ENCODE measurements at regions not wholly inside any gene's neighbourhood (a gene's known extent, or its start where the extent isn't known, plus 50 kb on each side); places are given as distances from the start of the nearest gene placed in this dataset.
"Not testable (repeated sequence)": the region's sequence is repeated elsewhere in the genome, so short reads cannot be mapped to it uniquely, and the experiment has no call there.

DNA sequence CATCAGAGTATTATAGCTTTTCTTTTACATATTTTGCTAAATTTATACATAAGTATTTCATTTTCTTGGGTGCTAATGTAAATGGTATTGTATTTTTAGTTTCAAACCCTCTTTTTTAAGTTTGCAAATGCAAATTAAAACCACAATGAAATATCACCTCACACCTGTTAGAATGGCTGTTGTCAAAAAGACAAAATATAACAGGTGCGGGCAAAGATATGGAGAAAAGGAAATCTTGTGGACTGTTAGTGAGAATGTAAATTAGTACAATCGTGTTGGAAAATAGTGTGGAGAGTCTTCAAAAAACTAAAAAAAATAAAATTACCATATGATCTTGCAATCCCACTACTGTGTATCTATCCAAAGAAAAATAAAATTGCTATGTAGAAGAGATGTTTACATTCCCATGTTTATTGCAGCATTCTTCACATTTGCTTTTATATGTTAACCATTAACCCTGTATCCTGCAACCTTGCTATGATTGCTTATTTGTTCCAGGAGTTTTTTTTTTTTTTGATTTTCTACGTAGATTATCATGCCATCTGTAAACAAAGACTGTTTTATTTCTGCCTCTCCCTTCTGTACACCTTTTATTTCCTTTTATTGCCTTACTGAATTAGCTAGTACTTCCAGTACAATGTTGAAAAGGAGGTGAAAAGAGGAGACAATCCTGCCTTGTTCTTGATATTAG, 405.4 kb upstream of the MIS18BP1 start:
- TF ChIP-seq, protein P1, sequence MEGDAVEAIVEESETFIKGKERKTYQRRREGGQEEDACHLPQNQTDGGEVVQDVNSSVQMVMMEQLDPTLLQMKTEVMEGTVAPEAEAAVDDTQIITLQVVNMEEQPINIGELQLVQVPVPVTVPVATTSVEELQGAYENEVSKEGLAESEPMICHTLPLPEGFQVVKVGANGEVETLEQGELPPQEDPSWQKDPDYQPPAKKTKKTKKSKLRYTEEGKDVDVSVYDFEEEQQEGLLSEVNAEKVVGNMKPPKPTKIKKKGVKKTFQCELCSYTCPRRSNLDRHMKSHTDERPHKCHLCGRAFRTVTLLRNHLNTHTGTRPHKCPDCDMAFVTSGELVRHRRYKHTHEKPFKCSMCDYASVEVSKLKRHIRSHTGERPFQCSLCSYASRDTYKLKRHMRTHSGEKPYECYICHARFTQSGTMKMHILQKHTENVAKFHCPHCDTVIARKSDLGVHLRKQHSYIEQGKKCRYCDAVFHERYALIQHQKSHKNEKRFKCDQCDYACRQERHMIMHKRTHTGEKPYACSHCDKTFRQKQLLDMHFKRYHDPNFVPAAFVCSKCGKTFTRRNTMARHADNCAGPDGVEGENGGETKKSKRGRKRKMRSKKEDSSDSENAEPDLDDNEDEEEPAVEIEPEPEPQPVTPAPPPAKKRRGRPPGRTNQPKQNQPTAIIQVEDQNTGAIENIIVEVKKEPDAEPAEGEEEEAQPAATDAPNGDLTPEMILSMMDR (conservative IDR thresholded peaks at IDR 0.05), result no peak
- TF ChIP-seq ZFX (IDR thresholded peaks at IDR 0.05), result no peak
- H3K27ac ChIP-seq, result no peak overlapping the region

- TF ChIP-seq ZFX (IDR thresholded peaks at IDR 0.05), result no peak
- TF ChIP-seq, protein P1 (conservative IDR thresholded peaks at IDR 0.05), result no peak
- H3K27ac ChIP-seq, result no peak overlapping the region
Measured at GRCh38 chr14:45651890-45652289, 398.9 kb upstream of the MIS18BP1 start.

DNA sequence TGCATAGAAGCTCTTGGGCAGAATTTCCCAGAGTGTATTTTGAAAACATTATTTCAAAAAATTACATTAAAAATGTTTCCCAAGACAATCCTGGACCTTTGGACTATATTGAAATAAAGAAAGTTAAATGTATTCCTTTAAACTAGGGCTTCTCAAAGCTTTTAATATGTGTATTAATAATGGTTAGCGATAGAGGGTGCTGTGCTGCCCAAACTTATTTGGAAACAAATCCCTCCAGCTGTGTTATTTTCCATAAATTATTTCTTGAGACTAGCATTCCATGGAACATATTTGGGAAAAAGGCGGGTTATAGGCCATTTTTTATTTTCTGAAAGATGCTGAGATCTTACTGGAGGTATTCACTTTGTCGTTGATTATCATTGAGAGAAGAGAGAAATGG, 397.8 kb upstream of the MIS18BP1 start:
- TF ChIP-seq ZFX (IDR thresholded peaks at IDR 0.05), result no peak
- TF ChIP-seq, protein P1 (conservative IDR thresholded peaks at IDR 0.05), result peak; percentile 69
- H3K27ac ChIP-seq, result no peak overlapping the region

GRCh38 chr14:45649051-45649450, 396.0 kb upstream of the MIS18BP1 start:
- TF ChIP-seq, protein P1 (conservative IDR thresholded peaks at IDR 0.05), result no peak
- TF ChIP-seq ZFX (IDR thresholded peaks at IDR 0.05), result no peak
- no peak overlapping the region for H3K27ac ChIP-seq

- TF ChIP-seq ZFX (IDR thresholded peaks at IDR 0.05), result no peak
- TF ChIP-seq, protein P1 (conservative IDR thresholded peaks at IDR 0.05), result no peak
- no peak overlapping the region for H3K27ac ChIP-seq
Measured at GRCh38 chr14:45641541-45641940, 388.5 kb upstream of the MIS18BP1 start.

DNA sequence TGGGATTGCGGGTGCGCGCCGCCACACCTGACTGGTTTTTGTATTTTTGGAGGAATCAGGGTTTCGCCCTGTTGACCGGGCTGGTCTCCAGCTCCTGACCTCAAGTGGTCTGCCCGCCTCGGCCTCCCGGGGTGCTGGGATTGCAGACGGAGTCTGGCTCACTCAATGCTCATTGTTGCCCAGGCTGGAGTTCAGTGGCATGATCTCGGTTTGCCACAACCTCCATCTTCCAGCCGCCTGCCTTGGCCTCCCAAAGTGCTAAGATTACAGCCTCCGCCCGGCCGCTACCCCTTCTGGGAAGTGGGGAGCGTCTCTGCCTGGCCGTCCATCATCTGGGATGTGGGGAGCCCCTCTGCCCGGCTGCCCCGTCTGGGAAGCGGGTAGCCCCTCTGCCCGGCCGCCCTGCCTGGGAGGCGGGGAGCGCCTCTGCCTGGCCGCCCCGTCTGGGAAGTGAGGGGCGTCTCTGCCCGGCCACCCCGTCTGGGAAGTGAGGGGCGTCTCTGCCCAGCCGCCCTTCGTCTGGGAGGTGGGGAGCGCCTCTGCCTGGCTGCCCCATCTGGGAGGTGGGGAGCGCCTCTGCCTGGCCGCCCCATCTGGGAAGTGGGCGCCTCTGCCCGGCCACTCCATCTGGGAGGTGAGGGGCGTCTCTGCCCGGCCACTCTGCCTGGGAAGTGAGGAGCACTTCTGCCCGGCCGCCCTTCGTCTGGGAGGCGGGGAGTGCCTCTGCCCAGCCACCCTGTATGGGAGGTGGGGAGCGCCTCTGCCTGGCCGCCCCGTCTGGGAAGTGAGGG, 381.8 kb upstream of the MIS18BP1 start:
- H3K27ac ChIP-seq, result not testable (repeated sequence)

DNA sequence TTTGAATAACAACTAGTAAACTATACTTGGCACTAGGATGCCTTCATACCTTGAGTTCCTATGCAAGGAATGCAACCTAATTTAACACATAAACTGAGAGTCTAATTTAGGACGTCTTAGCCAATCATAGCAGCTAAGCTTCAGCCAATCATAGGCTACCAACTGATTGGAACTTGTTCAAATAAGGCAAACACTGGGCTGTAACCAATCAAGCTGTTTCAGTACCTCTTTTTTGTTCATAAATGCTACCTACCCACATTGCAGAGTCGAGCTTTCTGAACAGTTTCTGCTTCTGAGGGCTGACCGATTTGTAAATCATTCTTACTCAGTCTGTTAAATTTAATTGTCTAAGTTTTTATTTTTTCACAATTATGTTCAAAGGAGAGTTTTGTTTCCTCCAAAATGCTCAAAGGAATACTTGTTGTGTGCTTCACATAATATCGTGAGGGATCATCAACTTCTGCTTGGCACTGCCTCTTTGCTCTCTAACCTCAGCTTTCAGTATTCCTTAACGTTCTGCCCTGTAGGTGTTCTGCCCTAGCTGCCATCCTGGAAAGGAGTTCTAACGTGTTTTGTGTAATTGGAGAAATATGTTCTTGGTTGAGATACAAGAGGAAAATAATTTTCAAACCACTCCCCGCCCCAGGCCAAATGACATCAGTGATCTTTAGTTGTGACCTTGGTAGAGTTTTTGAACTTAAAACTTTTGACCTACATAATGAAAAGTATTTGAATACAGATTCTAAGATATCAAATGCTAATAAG, 380.4 kb upstream of the MIS18BP1 start:
- TF ChIP-seq, protein P1 (conservative IDR thresholded peaks at IDR 0.05), result 0 out of 2 replicates have a peak, but pooled peaks have one; percentile 2
- TF ChIP-seq ZFX (IDR thresholded peaks at IDR 0.05), result no peak
- no peak overlapping the region for H3K27ac ChIP-seq

All from C4-2B (cell line).